Psoas muscle (tissue), 7 donors: ENCODE measurements at regions not wholly inside any gene's neighbourhood (a gene's known extent, or its start where the extent isn't known, plus 50 kb on each side); places are given as distances from the start of the nearest gene placed in this dataset.

Experiments
- ATAC-seq, 4 donors: fragments of 200-7000 bp; cut with Tn5 transposase; one replicate each; pipeline ENCODE4 v1.9.1; 2020; ENCODE audit warnings: moderate library complexity in 3 of 4, mild to moderate bottlenecking in 2 of 4
- DNase-seq, 2 donors: peaks; one replicate each; pipeline ENCODE4 v3.0.0-alpha.2; 2020
- H3K27ac ChIP-seq: fragments of 200-600 bp; one replicate; pipeline ENCODE4 v1.8.0; 2022
- H3K27me3 ChIP-seq, 3 donors: fragments of 200-600 bp in 1 of 3; one replicate each; pipeline versions ENCODE4 v1.6.1 to v1.8.0; 2013 to 2022; ENCODE audit warnings: low read length in 2 of 3, mild to moderate bottlenecking in 2 of 3, moderate library complexity in 1 of 3; ENCODE audit not compliant: insufficient read depth in 3 of 3
- H3K36me3 ChIP-seq, 2 donors: fragments of 200-600 bp in 1 of 2; one replicate each; pipeline versions ENCODE4 v1.6.1 to v1.8.0; 2013 to 2022; ENCODE audit warnings: low read depth in 1 of 2, mild to moderate bottlenecking in 1 of 2, moderate library complexity in 1 of 2; ENCODE audit not compliant: insufficient read depth in 1 of 2
- H3K4me1 ChIP-seq: fragments of 200-600 bp; one replicate; pipeline ENCODE4 v1.8.0; 2022
- H3K4me3 ChIP-seq: fragments of 200-600 bp; one replicate; pipeline ENCODE4 v1.8.0; 2022; ENCODE audit warnings: mild to moderate bottlenecking
- H3K9me3 ChIP-seq: fragments of 200-600 bp; one replicate; pipeline ENCODE4 v1.8.0; 2022
- WGBS, 3 donors: extraction: QIAGEN DNeasy Blood & Tissue Kit; methylation state at CpG; one replicate each; pipeline versions ENCODE4 v1.1.6 to v1.1.7; 2013; 5-methylcytosine and 5-hydroxymethylcytosine counted together
- intact Hi-C, 2 donors: fragments of 100-400 bp; cut with DNase I; formaldehyde crosslinking; loops; one replicate each; pipeline versions ENCODE4 v1.11.0 to v1.14.2; 2022
- TF ChIP-seq, protein P1 (sequence below): fragments of 200-600 bp; IDR thresholded peaks from one replicate; pipeline ENCODE4 v1.8.0; 2022; ENCODE audit warnings: antibody characterized with exemption
- donor health status: healthy with polysubstance abuse.
- donor health status: DM: no; HTN: no; CAD: no; lungs with moderate emphysema.
- donor health status: Bipolar disorder and iron deficiency.
- donor health status: healthy.
- donor health status: DM: yes; HTN: yes; CAD: no.
- donor health status: DM: no; HTN: no; CAD: no.
- donor health status: DM: yes; HTN: yes; CAD: no.

GRCh38 chr9:29958469-29958868 lies 2385.2 kb upstream of the C9orf72 start:
- no peak for ATAC-seq
- Histone ChIP-seq H3K27ac (no peak overlapping the region), H3K36me3 (no peaks in the 10 kb centered on the region), H3K9me3 (no peaks in the 10 kb centered on the region), H3K4me1 (no peaks in the 10 kb centered on the region), H3K4me3 (no peak overlapping the region), H3K27me3 (no peaks in the 10 kb centered on the region)
- no peak for DNase-seq
- TF ChIP-seq, protein P1, sequence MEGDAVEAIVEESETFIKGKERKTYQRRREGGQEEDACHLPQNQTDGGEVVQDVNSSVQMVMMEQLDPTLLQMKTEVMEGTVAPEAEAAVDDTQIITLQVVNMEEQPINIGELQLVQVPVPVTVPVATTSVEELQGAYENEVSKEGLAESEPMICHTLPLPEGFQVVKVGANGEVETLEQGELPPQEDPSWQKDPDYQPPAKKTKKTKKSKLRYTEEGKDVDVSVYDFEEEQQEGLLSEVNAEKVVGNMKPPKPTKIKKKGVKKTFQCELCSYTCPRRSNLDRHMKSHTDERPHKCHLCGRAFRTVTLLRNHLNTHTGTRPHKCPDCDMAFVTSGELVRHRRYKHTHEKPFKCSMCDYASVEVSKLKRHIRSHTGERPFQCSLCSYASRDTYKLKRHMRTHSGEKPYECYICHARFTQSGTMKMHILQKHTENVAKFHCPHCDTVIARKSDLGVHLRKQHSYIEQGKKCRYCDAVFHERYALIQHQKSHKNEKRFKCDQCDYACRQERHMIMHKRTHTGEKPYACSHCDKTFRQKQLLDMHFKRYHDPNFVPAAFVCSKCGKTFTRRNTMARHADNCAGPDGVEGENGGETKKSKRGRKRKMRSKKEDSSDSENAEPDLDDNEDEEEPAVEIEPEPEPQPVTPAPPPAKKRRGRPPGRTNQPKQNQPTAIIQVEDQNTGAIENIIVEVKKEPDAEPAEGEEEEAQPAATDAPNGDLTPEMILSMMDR: no peak
- 32 to 45% (median 34%) methylated on average over 2 of the region's 2 CpGs for WGBS, 3 donors
- intact Hi-C loops: no loop called here

GRCh38 chr9:29965834-29966233 lies 2392.6 kb upstream of the C9orf72 start:
- WGBS, 3 donors: 65 to 76% (median 66%) methylated on average over 6 of the region's 6 CpGs

GRCh38 chr9:29966247-29966646 lies 2393.0 kb upstream of the C9orf72 start:
- Histone ChIP-seq H3K4me1 (no peaks in the 10 kb centered on the region), H3K9me3 (no peaks in the 10 kb centered on the region), H3K36me3 (no peaks in the 10 kb centered on the region), H3K4me3 (no peak overlapping the region), H3K27ac (no peak overlapping the region), H3K27me3 (no peaks in the 10 kb centered on the region)
- intact Hi-C loops: no loop called here
- ATAC-seq (no peak), DNase-seq (no peak)
- WGBS, 3 donors: 52 to 78% (median 76%) methylated on average over 2 of the region's 2 CpGs
- TF ChIP-seq, protein P1: no peak

More at GRCh38 chr9:29965834-29966233, 2392.6 kb upstream of the C9orf72 start:
- Histone ChIP-seq H3K27ac (no peak overlapping the region), H3K36me3 (no peaks in the 10 kb centered on the region), H3K9me3 (no peaks in the 10 kb centered on the region), H3K4me1 (no peaks in the 10 kb centered on the region), H3K27me3 (no peaks in the 10 kb centered on the region), H3K4me3 (no peak overlapping the region)
- DNase-seq (no peak), ATAC-seq (no peak)
- TF ChIP-seq, protein P1: no peak
- intact Hi-C loops: no loop called here

- Histone ChIP-seq H3K4me1 (no peaks in the 10 kb centered on the region), H3K9me3 (no peaks in the 10 kb centered on the region), H3K27ac (no peak overlapping the region), H3K36me3 (no peaks in the 10 kb centered on the region), H3K27me3 (no peaks in the 10 kb centered on the region), H3K4me3 (no peak overlapping the region)
- no peak for ATAC-seq
- no peak for DNase-seq
- TF ChIP-seq, protein P1: no peak
- 84 to 100% (median 90%) methylated on average over 3 of the region's 3 CpGs for WGBS, 3 donors
- intact Hi-C loops: no loop called here
Measured at GRCh38 chr9:29968831-29969230, 2395.6 kb upstream of the C9orf72 start.

DNA sequence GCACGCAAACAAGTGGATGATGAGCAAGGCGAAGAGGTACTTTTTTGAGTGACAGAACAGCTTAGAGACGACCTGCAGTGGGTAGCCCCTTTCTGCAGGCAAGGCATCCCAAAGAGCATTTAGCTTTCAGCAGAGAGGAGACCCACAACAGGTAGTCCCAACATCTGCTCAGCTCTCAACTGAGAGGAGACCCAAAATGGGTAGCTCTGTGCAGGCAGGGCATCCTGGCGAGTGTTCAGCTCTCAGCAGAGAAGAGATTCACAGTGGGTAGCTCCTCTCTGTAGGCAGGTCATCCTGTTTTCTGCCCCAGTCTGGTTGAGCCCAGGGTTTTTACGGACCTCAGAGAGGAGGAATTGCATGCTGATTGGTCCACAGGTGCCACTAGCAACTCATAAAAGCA lies 2396.1 kb upstream of the C9orf72 start:
- H3K36me3 ChIP-seq: no peaks in the 10 kb centered on the region
- TF ChIP-seq, protein P1: no peak
- no peaks in the 10 kb centered on the region for H3K4me1 ChIP-seq
- H3K4me3 ChIP-seq: no peak overlapping the region
- DNase-seq: no peak
- 84 to 89% (median 84%) methylated on average over 5 of the region's 5 CpGs for WGBS, 3 donors
- intact Hi-C loops: no loop called here
- no peak for ATAC-seq
- no peaks in the 10 kb centered on the region for H3K27me3 ChIP-seq
- no peak overlapping the region for H3K27ac ChIP-seq
- H3K9me3 ChIP-seq: no peaks in the 10 kb centered on the region
